H9 (cell line): ENCODE measurements at regions not wholly inside any gene's neighbourhood (a gene's known extent, or its start where the extent isn't known, plus 50 kb on each side); places are given as distances from the start of the nearest gene placed in this dataset.

Experiments
- DNase-seq: peaks from one replicate; pipeline ENCODE4 v3.0.0-alpha.2; 2017
- H2AFZ ChIP-seq: one replicate; pipeline ENCODE4 v1.6.1; 2013; ENCODE audit warnings: mild to moderate bottlenecking, low read length, control low read depth, moderate library complexity
- H2AK5ac ChIP-seq: 2 replicates; pipeline ENCODE4 v1.6.1; 2013; ENCODE audit warnings: low read length, control low read depth, mixed read lengths; ENCODE audit not compliant: insufficient read length
- H2BK120ac ChIP-seq: one replicate; pipeline ENCODE4 v1.6.1; 2013; ENCODE audit warnings: low read depth, mild to moderate bottlenecking, low read length, control low read depth, inconsistent platforms; ENCODE audit not compliant: poor library complexity, severe bottlenecking
- H2BK12ac ChIP-seq: 2 replicates; pipeline ENCODE4 v1.6.1; 2013; ENCODE audit warnings: low read length, control low read depth, mixed read lengths, low read depth; ENCODE audit not compliant: insufficient read length
- H2BK15ac ChIP-seq: 2 replicates; pipeline ENCODE4 v1.6.1; 2013; ENCODE audit warnings: low read depth, low read length, control low read depth
- H2BK20ac ChIP-seq: one replicate; pipeline ENCODE4 v1.6.1; 2013; ENCODE audit warnings: low read depth, mild to moderate bottlenecking, low read length, control low read depth, inconsistent platforms; ENCODE audit not compliant: poor library complexity, severe bottlenecking
- H2BK5ac ChIP-seq: 2 replicates; pipeline ENCODE4 v1.6.1; 2013; ENCODE audit warnings: low read length, control low read depth, mixed read lengths; ENCODE audit not compliant: insufficient read length
- H3K14ac ChIP-seq: 2 replicates; pipeline ENCODE4 v1.6.1; 2013; ENCODE audit warnings: low read length, control low read depth; ENCODE audit not compliant: insufficient read depth
- H3K18ac ChIP-seq: 2 replicates; pipeline ENCODE4 v1.6.1; 2013; ENCODE audit warnings: low read depth, mild to moderate bottlenecking, mixed read lengths, low read length, control low read depth; ENCODE audit not compliant: insufficient read length
- H3K23ac ChIP-seq: 2 replicates; pipeline ENCODE4 v1.6.1; 2013; ENCODE audit warnings: low read length, control low read depth, mixed read lengths, low read depth; ENCODE audit not compliant: insufficient read length
- H3K23me2 ChIP-seq: 2 replicates; pipeline ENCODE4 v1.6.1; 2013; ENCODE audit warnings: low read depth, mild to moderate bottlenecking, mixed read lengths, low read length, control low read depth; ENCODE audit not compliant: insufficient read length, poor library complexity, severe bottlenecking
- H3K27ac ChIP-seq: 2 replicates; pipeline ENCODE4 v1.5.1; 2013; ENCODE audit warnings: low read length, control low read depth, mixed read lengths, low read depth; ENCODE audit not compliant: insufficient read length
- H3K27me3 ChIP-seq: 2 replicates; pipeline ENCODE4 v1.6.1; 2013; ENCODE audit warnings: low read length, control low read depth, inconsistent platforms; ENCODE audit not compliant: insufficient read depth
- H3K4ac ChIP-seq: 2 replicates; pipeline ENCODE4 v1.6.1; 2013; ENCODE audit warnings: low read depth, mild to moderate bottlenecking, control low read depth, inconsistent platforms, low read length, moderate library complexity
- H3K4me1 ChIP-seq: 2 replicates; pipeline ENCODE4 v1.6.1; 2013; ENCODE audit warnings: low read length, control low read depth, inconsistent platforms; ENCODE audit not compliant: insufficient read depth
- H3K4me2 ChIP-seq: 2 replicates; pipeline ENCODE4 v1.6.1; 2013; ENCODE audit warnings: low read length, control low read depth, mixed read lengths; ENCODE audit not compliant: insufficient read length, insufficient read depth
- H3K56ac ChIP-seq: 2 replicates; pipeline ENCODE4 v1.6.1; 2013; ENCODE audit warnings: low read depth, mild to moderate bottlenecking, mixed read lengths, low read length, control low read depth; ENCODE audit not compliant: insufficient read length
- H3K79me1 ChIP-seq: 2 replicates; pipeline ENCODE4 v1.6.1; 2013; ENCODE audit warnings: low read depth, mild to moderate bottlenecking, moderate library complexity, low read length, control low read depth, inconsistent platforms; ENCODE audit not compliant: insufficient read depth, poor library complexity, severe bottlenecking
- H3K79me2 ChIP-seq: 2 replicates; pipeline ENCODE4 v1.6.1; 2013; ENCODE audit warnings: low read length, control low read depth, inconsistent platforms; ENCODE audit not compliant: insufficient read depth
- H3K9ac ChIP-seq: 2 replicates; pipeline ENCODE4 v1.6.1; 2013; ENCODE audit warnings: low read length, control low read depth, mixed read lengths; ENCODE audit not compliant: insufficient read length; ENCODE audit errors: extremely low read depth
- H3K9me3 ChIP-seq: one replicate; pipeline ENCODE4 v1.6.1; 2013; ENCODE audit warnings: low read depth, low read length, inconsistent platforms; ENCODE audit not compliant: control insufficient read depth
- H3T11ph ChIP-seq: one replicate; pipeline ENCODE4 v1.6.1; 2013; ENCODE audit warnings: mild to moderate bottlenecking, low read length, control low read depth, inconsistent platforms
- H4K20me1 ChIP-seq: one replicate; pipeline ENCODE4 v1.6.1; 2013; ENCODE audit not compliant: control insufficient read depth, insufficient read length, insufficient read depth
- H4K5ac ChIP-seq: 2 replicates; pipeline ENCODE4 v1.6.1; 2013; ENCODE audit warnings: low read depth, mild to moderate bottlenecking, mixed read lengths, low read length, control low read depth; ENCODE audit not compliant: insufficient read length
- H4K8ac ChIP-seq: replicated peaks from 2 replicates; pipeline ENCODE4 v1.6.1; 2013; ENCODE audit warnings: low read length, control low read depth, mixed read lengths, low read depth; ENCODE audit not compliant: insufficient read length
- H4K91ac ChIP-seq: 2 replicates; pipeline ENCODE4 v1.6.1; 2013; ENCODE audit warnings: low read depth, mild to moderate bottlenecking, moderate library complexity, mixed read lengths, low read length, control low read depth; ENCODE audit not compliant: insufficient read length
- H3K27ac Mint-ChIP-seq, 3 experiments: 2 replicates in 2 of 3; 3 replicates in 1 of 3; pipeline ENCODE4 v1.8.0; 2020 to 2021; ENCODE audit warnings: mixed read lengths in 3 of 3, mild to moderate bottlenecking in 1 of 3, moderate library complexity in 1 of 3
- H3K27me3 Mint-ChIP-seq: 2 replicates; pipeline ENCODE4 v1.8.0; 2021; ENCODE audit warnings: low read depth, mild to moderate bottlenecking, moderate library complexity, mixed read lengths
- H3K36me3 Mint-ChIP-seq, 3 experiments: 2 replicates in 2 of 3; 3 replicates in 1 of 3; pipeline ENCODE4 v1.8.0; 2020 to 2021; ENCODE audit warnings: low read depth in 3 of 3, mixed read lengths in 3 of 3; ENCODE audit not compliant: insufficient read depth in 1 of 3
- H3K4me1 Mint-ChIP-seq, 2 experiments: 2 replicates each; pipeline ENCODE4 v1.8.0; 2020; ENCODE audit warnings: mixed read lengths in 2 of 2
- H3K4me3 Mint-ChIP-seq, 2 experiments: 2 replicates in 1 of 2; 3 replicates in 1 of 2; pipeline ENCODE4 v1.8.0; 2020 to 2021; ENCODE audit warnings: mild to moderate bottlenecking in 2 of 2, mixed read lengths in 2 of 2, moderate library complexity in 1 of 2
- H3K9me3 Mint-ChIP-seq, 2 experiments: 2 replicates in 1 of 2; 3 replicates in 1 of 2; pipeline ENCODE4 v1.8.0; 2020; ENCODE audit warnings: mild to moderate bottlenecking in 2 of 2, mixed read lengths in 2 of 2, moderate library complexity in 1 of 2
- CTCF ChIP-seq: fragments of 200-600 bp; sonication (generic); conservative IDR thresholded peaks from 3 replicates; pipeline ENCODE4 v1.8.0; 2021; ENCODE audit warnings: antibody characterized with exemption, mild to moderate bottlenecking
- WGBS: extraction: QIAGEN DNeasy Blood & Tissue Kit; methylation state at CpG from one replicate; pipeline ENCODE4 v1.1.7; 2013; ENCODE audit warnings: missing lambda C conversion rate, low lambda C conversion rate, mixed read lengths; ENCODE audit not compliant: insufficient read length; ENCODE audit errors: extremely low coverage; 5-methylcytosine and 5-hydroxymethylcytosine counted together

- Histone ChIP-seq H2BK15ac (no peak overlapping the region), H3K79me2 (no peaks in the 10 kb centered on the region), H3K9ac (no peak overlapping the region), H3K9me3 (no peaks in the 10 kb centered on the region), H2BK5ac (no peak overlapping the region), H3K4me1 (no peaks in the 10 kb centered on the region), H3K4ac (no peak overlapping the region), H3K23ac (no peak overlapping the region), H3K4me2 (no peak overlapping the region), H3K56ac (no peak overlapping the region), H2AK5ac (no peak overlapping the region), H3K14ac (no peak overlapping the region), H3K27ac (no peak overlapping the region), H3K23me2 (no peaks in the 10 kb centered on the region), H2AFZ (no peak overlapping the region), H2BK12ac (no peak overlapping the region), H3K18ac (no peak overlapping the region), H4K5ac (no peak overlapping the region), H2BK120ac (no peak overlapping the region), H2BK20ac (no peak overlapping the region), H4K20me1 (no peaks in the 10 kb centered on the region), H3K79me1 (no peaks in the 10 kb centered on the region), H3T11ph (no peak overlapping the region), H4K8ac (no peak overlapping the region), H3K27me3 (no peaks in the 10 kb centered on the region), H4K91ac (no peak overlapping the region)
- DNase-seq: no peak
- TF ChIP-seq CTCF: no peak
- WGBS: no CpG with 5 or more reads among the region's 3 CpGs
- peaks cover 3 to 8% of the 10 kb centered on the region in 2 experiments; a peak in 1 of 4 replicates for H3K4me1 Mint-ChIP-seq
- H3K36me3 Mint-ChIP-seq: peaks cover 0 to 4% (median 3%) of the 10 kb centered on the region in 3 experiments; a peak in 3 of 7 replicates
- no peak overlapping the region for H3K4me3 Mint-ChIP-seq
- H3K27ac Mint-ChIP-seq: peak overlapping the region in 1 of 3 experiments; percentile 29; a peak in 1 of 7 replicates
- H3K27me3 Mint-ChIP-seq: no peaks in the 10 kb centered on the region; the same call in 1 of the 2 replicates
- H3K9me3 Mint-ChIP-seq: peaks cover 3 to 4% of the 10 kb centered on the region in 2 experiments
Measured at GRCh38 chr10:88150339-88150738, 286.9 kb downstream of the PTEN start.
